ENCODE measurements at regions not wholly inside any gene's neighbourhood (a gene's known extent, or its start where the extent isn't known, plus 50 kb on each side); places are given as distances from the start of the nearest gene placed in this dataset.

- H2AFZ ChIP-seq (ENCODE audit: low read depth, low read length) = no peak overlapping the region
- no peak overlapping the region for H3K4me2 ChIP-seq (ENCODE audit: insufficient read depth, low read length)
- peaks cover 4 to 8% of the 10 kb centered on the region in 2 experiments; a peak in 4 of 5 replicates for H3K27me3 ChIP-seq (ENCODE audit: control insufficient read depth in 2 of 2, insufficient read depth in 2 of 2, low read length in 2 of 2)
- H3K9me1 ChIP-seq (ENCODE audit: control insufficient read depth, insufficient read depth, low read length) = no peaks in the 10 kb centered on the region
- no peaks in the 10 kb centered on the region for H3K4me1 ChIP-seq (replicated peaks in 1 of 2; ENCODE audit: control insufficient read depth in 2 of 2, insufficient read depth in 2 of 2, low read length in 2 of 2)
- no peak overlapping the region for H3K9ac ChIP-seq (ENCODE audit: insufficient read depth in 1 of 2, low read depth in 2 of 2, low read length in 2 of 2)
- H3K27ac ChIP-seq (ENCODE audit: extremely low read depth, low read depth, low read length) = no peak overlapping the region
- no peak for FAIRE-seq
- H3K36me3 ChIP-seq (ENCODE audit: control insufficient read depth, insufficient read depth, low read length) = no peaks in the 10 kb centered on the region
- DNase-seq (ENCODE audit: extremely low read depth in 1 of 4, low spot score in 3 of 4) = no peak
- WGBS (ENCODE audit: insufficient coverage, low coverage, missing lambda C conversion rate) = 0% methylated on average over 4 of the region's 4 CpGs
- H3K4me3 ChIP-seq = no peak overlapping the region
- intact Hi-C loops (cut with micrococcal nuclease) = no loop called here
- no TSS peak for BruUV-seq (replicated peaks)
- no peaks in the 10 kb centered on the region for H4K20me1 ChIP-seq (replicated peaks; ENCODE audit: control insufficient read depth, insufficient read depth, low read length)
- TF ChIP-seq, protein P1, sequence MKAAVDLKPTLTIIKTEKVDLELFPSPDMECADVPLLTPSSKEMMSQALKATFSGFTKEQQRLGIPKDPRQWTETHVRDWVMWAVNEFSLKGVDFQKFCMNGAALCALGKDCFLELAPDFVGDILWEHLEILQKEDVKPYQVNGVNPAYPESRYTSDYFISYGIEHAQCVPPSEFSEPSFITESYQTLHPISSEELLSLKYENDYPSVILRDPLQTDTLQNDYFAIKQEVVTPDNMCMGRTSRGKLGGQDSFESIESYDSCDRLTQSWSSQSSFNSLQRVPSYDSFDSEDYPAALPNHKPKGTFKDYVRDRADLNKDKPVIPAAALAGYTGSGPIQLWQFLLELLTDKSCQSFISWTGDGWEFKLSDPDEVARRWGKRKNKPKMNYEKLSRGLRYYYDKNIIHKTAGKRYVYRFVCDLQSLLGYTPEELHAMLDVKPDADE (conservative IDR thresholded peaks at IDR 0.05; ENCODE audit: control insufficient read depth, low read depth, low read length) = no peak
- TF ChIP-seq MAFG (tag; conservative IDR thresholded peaks at IDR 0.05) = 0 out of 2 replicates have a peak, but pooled peaks have one; percentile 10
- no peak for ATAC-seq
- ChIA-PET POLR2A (no interaction called here), CTCF (ENCODE audit: low intra/inter-chr PET ratio) (no interaction called here)
- H3K9me3 ChIP-seq (replicated peaks; ENCODE audit: control insufficient read depth, insufficient read depth, low read depth, low read length) = no peaks in the 10 kb centered on the region
- H3K79me2 ChIP-seq (ENCODE audit: control insufficient read depth, insufficient read depth, low read length) = no peaks in the 10 kb centered on the region
- in situ Hi-C loops (cut with MboI) = no loop called here
These were observed 101.9 kb upstream of the ARHGAP28 start for GRCh38 chr18:6627645-6628044.

- in situ Hi-C loops (cut with MboI) = no loop called here
- CTCF ChIA-PET (ENCODE audit: low intra/inter-chr PET ratio) = no interaction called here
- no peak for FAIRE-seq
- TF ChIP-seq FOXO4 (CRISPR knock-in tag; IDR thresholded peaks at IDR 0.05) = no peak
- TF ChIP-seq ZNF740 (CRISPR knock-in tag; IDR thresholded peaks at IDR 0.05) = no peak
- no peak for TF ChIP-seq ZNF740 (tag; IDR thresholded peaks at IDR 0.05)
- no peak for TF ChIP-seq ZNF143 (CRISPR knock-in tag; IDR thresholded peaks at IDR 0.05)
- no peak for TF ChIP-seq EZH2 (IDR thresholded peaks at IDR 0.05; ENCODE audit: borderline replicate concordance, low read depth, low read length)
- no peak for TF ChIP-seq CREM (IDR thresholded peaks at IDR 0.05; ENCODE audit: low read depth)
- TF ChIP-seq, protein P2, sequence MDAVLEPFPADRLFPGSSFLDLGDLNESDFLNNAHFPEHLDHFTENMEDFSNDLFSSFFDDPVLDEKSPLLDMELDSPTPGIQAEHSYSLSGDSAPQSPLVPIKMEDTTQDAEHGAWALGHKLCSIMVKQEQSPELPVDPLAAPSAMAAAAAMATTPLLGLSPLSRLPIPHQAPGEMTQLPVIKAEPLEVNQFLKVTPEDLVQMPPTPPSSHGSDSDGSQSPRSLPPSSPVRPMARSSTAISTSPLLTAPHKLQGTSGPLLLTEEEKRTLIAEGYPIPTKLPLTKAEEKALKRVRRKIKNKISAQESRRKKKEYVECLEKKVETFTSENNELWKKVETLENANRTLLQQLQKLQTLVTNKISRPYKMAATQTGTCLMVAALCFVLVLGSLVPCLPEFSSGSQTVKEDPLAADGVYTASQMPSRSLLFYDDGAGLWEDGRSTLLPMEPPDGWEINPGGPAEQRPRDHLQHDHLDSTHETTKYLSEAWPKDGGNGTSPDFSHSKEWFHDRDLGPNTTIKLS (IDR thresholded peaks at IDR 0.05; ENCODE audit: borderline replicate concordance, low read depth) = no peak
- TF ChIP-seq NUFIP1 (IDR thresholded peaks at IDR 0.05; ENCODE audit: partially characterized antibody) = no peak
- no peak for TF ChIP-seq KDM1A (IDR thresholded peaks at IDR 0.05)
- TF ChIP-seq KLF13 (tag; IDR thresholded peaks at IDR 0.05; ENCODE audit: borderline replicate concordance, low read depth) = no peak
These were observed 101.3 kb upstream of the ARHGAP28 start for GRCh38 chr18:6628187-6628586.

More at GRCh38 chr18:6628187-6628586, 101.3 kb upstream of the ARHGAP28 start:
- peaks cover 4 to 8% of the 10 kb centered on the region in 2 experiments; a peak in 4 of 5 replicates for H3K27me3 ChIP-seq (ENCODE audit: control insufficient read depth in 2 of 2, insufficient read depth in 2 of 2, low read length in 2 of 2)
- ATAC-seq = no peak
- no peaks in the 10 kb centered on the region for H3K9me3 ChIP-seq (replicated peaks; ENCODE audit: control insufficient read depth, insufficient read depth, low read depth, low read length)
- POLR2A ChIA-PET = interaction anchor here (0.7 kb wide), 1 partner anchor 15 kb away, joined by 3 read pairs; no protein-coding TSS in a partner anchor
- no peak overlapping the region for H3K27ac ChIP-seq (ENCODE audit: extremely low read depth, low read depth, low read length)
- H3K4me2 ChIP-seq (ENCODE audit: insufficient read depth, low read length) = no peak overlapping the region
- no peaks in the 10 kb centered on the region for H3K9me1 ChIP-seq (ENCODE audit: control insufficient read depth, insufficient read depth, low read length)
- H4K20me1 ChIP-seq (replicated peaks; ENCODE audit: control insufficient read depth, insufficient read depth, low read length) = no peaks in the 10 kb centered on the region
- no peak overlapping the region for H2AFZ ChIP-seq (ENCODE audit: low read depth, low read length)
- H3K36me3 ChIP-seq (ENCODE audit: control insufficient read depth, insufficient read depth, low read length) = no peaks in the 10 kb centered on the region
- no peak overlapping the region for H3K9ac ChIP-seq (ENCODE audit: insufficient read depth in 1 of 2, low read depth in 2 of 2, low read length in 2 of 2)
- intact Hi-C loops (cut with micrococcal nuclease) = no loop called here
- no TSS peak for BruUV-seq (replicated peaks)
- H3K4me1 ChIP-seq (replicated peaks in 1 of 2; ENCODE audit: control insufficient read depth in 2 of 2, insufficient read depth in 2 of 2, low read length in 2 of 2) = no peaks in the 10 kb centered on the region
- WGBS (ENCODE audit: insufficient coverage, low coverage, missing lambda C conversion rate) = 2% methylated on average over 2 of the region's 2 CpGs
- no peak for DNase-seq (ENCODE audit: extremely low read depth in 1 of 4, low spot score in 3 of 4)
- no peaks in the 10 kb centered on the region for H3K79me2 ChIP-seq (ENCODE audit: control insufficient read depth, insufficient read depth, low read length)
- no peak overlapping the region for H3K4me3 ChIP-seq
